ENCODE measurements at regions not wholly inside any gene's neighbourhood (a gene's known extent, or its start where the extent isn't known, plus 50 kb on each side); places are given as distances from the start of the nearest gene placed in this dataset.

DNA sequence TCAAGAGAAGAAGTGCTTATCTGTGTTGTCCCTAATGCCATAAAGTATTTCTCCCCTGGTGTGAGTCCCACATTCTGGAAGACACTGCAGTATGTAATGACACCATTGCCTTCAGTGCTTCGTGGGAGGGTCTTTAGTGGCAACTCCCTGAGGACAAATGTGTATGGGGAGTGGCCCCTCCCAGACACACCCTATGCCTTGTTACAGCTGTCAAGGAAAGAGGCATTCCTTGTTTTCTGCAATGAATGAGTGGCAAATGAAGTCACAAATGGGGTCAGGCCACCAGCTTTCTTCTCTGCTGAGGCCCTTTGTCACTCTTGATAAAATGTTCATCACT, 183.2 kb downstream of the FGFR2 start:
- no CpG with 5 or more reads among the region's 1 CpG for WGBS (ENCODE audit: insufficient coverage)
- Mint-ChIP-seq H3K4me1 (no peaks in the 10 kb centered on the region), H3K27ac (no peak overlapping the region), H3K4me3 (no peak overlapping the region), H3K9me3 (ENCODE audit: insufficient read depth) (peaks cover 3% of the 10 kb centered on the region), H3K27me3 (no peaks in the 10 kb centered on the region)
- Histone ChIP-seq H3K4me3 (ENCODE audit: control extremely low read depth in 1 of 5, extremely low read depth in 1 of 5, insufficient read depth in 1 of 5, low read depth in 2 of 5, low read length in 4 of 5) (no peak overlapping the region), H3K9me3 (ENCODE audit: control extremely low read depth in 1 of 3, control insufficient read depth in 2 of 3, insufficient read depth in 1 of 3, low read length in 2 of 3) (peaks cover 0 to 12% (median 0%) of the 10 kb centered on the region in 3 donors), H3K27ac (ENCODE audit: low read length in 2 of 2) (no peak overlapping the region), H2AFZ (ENCODE audit: insufficient read depth, low read depth, low read length, poor library complexity, severe bottlenecking) (no peak overlapping the region), H3K79me2 (ENCODE audit: control insufficient read depth, insufficient read depth, low read length) (no peaks in the 10 kb centered on the region), H3K4me1 (ENCODE audit: control insufficient read depth in 2 of 2, insufficient read depth in 2 of 2, low read length in 2 of 2) (no peaks in the 10 kb centered on the region), H3K36me3 (replicated peaks in 1 of 2; ENCODE audit: control extremely low read depth in 1 of 2, control insufficient read depth in 1 of 2, extremely low read depth in 1 of 2, insufficient read depth in 2 of 2, low read length in 1 of 2) (no peaks in the 10 kb centered on the region), H3K9ac (ENCODE audit: low read length) (no peak overlapping the region), H3K4me2 (replicated peaks; ENCODE audit: low read depth, low read length, poor library complexity, severe bottlenecking) (no peak overlapping the region), H4K20me1 (ENCODE audit: control insufficient read depth, insufficient read depth, low read length, poor library complexity, severe bottlenecking) (no peaks in the 10 kb centered on the region), H3K27me3 (replicated peaks in 1 of 4; ENCODE audit: control extremely low read depth in 1 of 4, control insufficient read depth in 3 of 4, insufficient read depth in 4 of 4, low read length in 3 of 4) (no peaks in the 10 kb centered on the region)
- intact Hi-C loops (cut with micrococcal nuclease): no loop called here
- no peak for ATAC-seq (ENCODE audit: low read depth)
- POLR2A ChIA-PET: no interaction called here
- no peak for DNase-seq
- no peak for TF ChIP-seq EZH2 (IDR thresholded peaks at IDR 0.05; ENCODE audit: borderline replicate concordance, insufficient read depth, low read depth, low read length, poor library complexity, severe bottlenecking)
- TF ChIP-seq, protein P1, sequence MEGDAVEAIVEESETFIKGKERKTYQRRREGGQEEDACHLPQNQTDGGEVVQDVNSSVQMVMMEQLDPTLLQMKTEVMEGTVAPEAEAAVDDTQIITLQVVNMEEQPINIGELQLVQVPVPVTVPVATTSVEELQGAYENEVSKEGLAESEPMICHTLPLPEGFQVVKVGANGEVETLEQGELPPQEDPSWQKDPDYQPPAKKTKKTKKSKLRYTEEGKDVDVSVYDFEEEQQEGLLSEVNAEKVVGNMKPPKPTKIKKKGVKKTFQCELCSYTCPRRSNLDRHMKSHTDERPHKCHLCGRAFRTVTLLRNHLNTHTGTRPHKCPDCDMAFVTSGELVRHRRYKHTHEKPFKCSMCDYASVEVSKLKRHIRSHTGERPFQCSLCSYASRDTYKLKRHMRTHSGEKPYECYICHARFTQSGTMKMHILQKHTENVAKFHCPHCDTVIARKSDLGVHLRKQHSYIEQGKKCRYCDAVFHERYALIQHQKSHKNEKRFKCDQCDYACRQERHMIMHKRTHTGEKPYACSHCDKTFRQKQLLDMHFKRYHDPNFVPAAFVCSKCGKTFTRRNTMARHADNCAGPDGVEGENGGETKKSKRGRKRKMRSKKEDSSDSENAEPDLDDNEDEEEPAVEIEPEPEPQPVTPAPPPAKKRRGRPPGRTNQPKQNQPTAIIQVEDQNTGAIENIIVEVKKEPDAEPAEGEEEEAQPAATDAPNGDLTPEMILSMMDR (IDR thresholded peaks at IDR 0.05): no peak
- CTCF ChIA-PET: no interaction called here

DNA sequence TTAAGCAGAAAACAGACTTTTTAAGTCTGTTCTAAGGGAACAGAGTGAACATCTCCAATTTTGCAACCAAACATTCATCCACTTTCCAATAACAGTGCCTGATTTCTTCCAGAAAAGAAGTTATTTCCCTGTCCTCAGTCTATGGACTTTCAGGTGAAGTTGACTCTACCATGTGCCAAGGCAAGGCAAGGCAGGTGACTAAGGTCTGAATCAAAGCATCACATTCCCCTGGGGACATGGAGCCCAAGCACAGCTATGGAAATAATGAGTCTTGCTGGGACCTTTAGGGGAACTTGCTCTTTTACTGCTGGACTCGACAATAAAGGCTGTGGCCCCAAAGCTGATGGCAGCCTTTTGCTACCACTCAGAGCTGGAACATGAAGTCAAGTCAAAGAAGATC, 182.2 kb downstream of the FGFR2 start:
- Mint-ChIP-seq H3K27ac (no peak overlapping the region), H3K9me3 (ENCODE audit: insufficient read depth) (peaks cover 3% of the 10 kb centered on the region), H3K27me3 (no peaks in the 10 kb centered on the region), H3K4me1 (no peaks in the 10 kb centered on the region), H3K4me3 (no peak overlapping the region)
- Histone ChIP-seq H3K4me1 (ENCODE audit: control insufficient read depth in 2 of 2, insufficient read depth in 2 of 2, low read length in 2 of 2) (no peaks in the 10 kb centered on the region), H2AFZ (ENCODE audit: insufficient read depth, low read depth, low read length, poor library complexity, severe bottlenecking) (no peak overlapping the region), H3K4me2 (replicated peaks; ENCODE audit: low read depth, low read length, poor library complexity, severe bottlenecking) (no peak overlapping the region), H3K79me2 (ENCODE audit: control insufficient read depth, insufficient read depth, low read length) (no peaks in the 10 kb centered on the region), H3K27me3 (replicated peaks in 1 of 4; ENCODE audit: control extremely low read depth in 1 of 4, control insufficient read depth in 3 of 4, insufficient read depth in 4 of 4, low read length in 3 of 4) (no peaks in the 10 kb centered on the region), H3K36me3 (replicated peaks in 1 of 2; ENCODE audit: control extremely low read depth in 1 of 2, control insufficient read depth in 1 of 2, extremely low read depth in 1 of 2, insufficient read depth in 2 of 2, low read length in 1 of 2) (no peaks in the 10 kb centered on the region), H3K27ac (ENCODE audit: low read length in 2 of 2) (no peak overlapping the region), H3K4me3 (ENCODE audit: control extremely low read depth in 1 of 5, extremely low read depth in 1 of 5, insufficient read depth in 1 of 5, low read depth in 2 of 5, low read length in 4 of 5) (no peak overlapping the region), H3K9me3 (ENCODE audit: control extremely low read depth in 1 of 3, control insufficient read depth in 2 of 3, insufficient read depth in 1 of 3, low read length in 2 of 3) (peaks cover 0 to 12% (median 0%) of the 10 kb centered on the region in 3 donors), H4K20me1 (ENCODE audit: control insufficient read depth, insufficient read depth, low read length, poor library complexity, severe bottlenecking) (no peaks in the 10 kb centered on the region), H3K9ac (ENCODE audit: low read length) (no peak overlapping the region)
- DNase-seq (no peak), ATAC-seq (ENCODE audit: low read depth) (no peak)
- intact Hi-C loops (cut with micrococcal nuclease): no loop called here
- ChIA-PET POLR2A (no interaction called here), CTCF (no interaction called here)
- TF ChIP-seq, protein P1 (IDR thresholded peaks at IDR 0.05): no peak
- no peak for TF ChIP-seq EZH2 (IDR thresholded peaks at IDR 0.05; ENCODE audit: borderline replicate concordance, insufficient read depth, low read depth, low read length, poor library complexity, severe bottlenecking)
- WGBS (ENCODE audit: insufficient coverage): 90% methylated on average over 1 of the region's 1 CpG

All from B cell (primary cell).